HG02840 (cell line): ENCODE measurements at regions not wholly inside any gene's neighbourhood (a gene's known extent, or its start where the extent isn't known, plus 50 kb on each side); places are given as distances from the start of the nearest gene placed in this dataset.

Experiments used
- ATAC-seq: cut with Tn5 transposase; IDR thresholded peaks from one replicate; pipeline ENCODE4 v1.9.1; 2021; ENCODE audit warnings: mild to moderate bottlenecking, moderate library complexity, moderate number of reproducible peaks; ENCODE audit not compliant: unreplicated experiment, low FRiP score

DNA sequence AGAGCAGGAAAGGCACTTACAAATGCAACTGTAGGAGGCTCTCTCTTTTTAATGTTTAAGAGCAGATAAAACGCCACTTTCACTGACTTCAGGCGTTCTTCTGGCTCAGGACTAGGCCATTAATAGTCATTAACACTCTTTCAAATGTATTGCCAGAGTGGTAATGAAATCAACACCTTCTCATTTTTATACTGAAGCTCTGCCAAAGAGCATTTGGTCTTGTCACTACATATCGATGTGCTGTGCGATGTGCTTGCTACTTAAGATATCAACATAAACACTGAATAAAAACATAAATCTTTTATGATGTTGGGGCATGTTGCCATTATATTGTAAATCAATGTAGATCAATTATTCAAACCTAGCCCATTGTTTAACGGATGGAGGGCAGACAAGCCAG, 634.7 kb downstream of the ARL4A start:
- no peak for ATAC-seq

GRCh38 chr7:13327669-13328068, 640.2 kb downstream of the ARL4A start:
- ATAC-seq: no peak

- ATAC-seq: no peak
These were observed 645.9 kb downstream of the ARL4A start for GRCh38 chr7:13333371-13333770.

GRCh38 chr7:13336227-13336626, 648.8 kb downstream of the ARL4A start:
- ATAC-seq: no peak

- no peak for ATAC-seq
These were observed 636.8 kb downstream of the ETV1 start for GRCh38 chr7:13352677-13353076.

DNA sequence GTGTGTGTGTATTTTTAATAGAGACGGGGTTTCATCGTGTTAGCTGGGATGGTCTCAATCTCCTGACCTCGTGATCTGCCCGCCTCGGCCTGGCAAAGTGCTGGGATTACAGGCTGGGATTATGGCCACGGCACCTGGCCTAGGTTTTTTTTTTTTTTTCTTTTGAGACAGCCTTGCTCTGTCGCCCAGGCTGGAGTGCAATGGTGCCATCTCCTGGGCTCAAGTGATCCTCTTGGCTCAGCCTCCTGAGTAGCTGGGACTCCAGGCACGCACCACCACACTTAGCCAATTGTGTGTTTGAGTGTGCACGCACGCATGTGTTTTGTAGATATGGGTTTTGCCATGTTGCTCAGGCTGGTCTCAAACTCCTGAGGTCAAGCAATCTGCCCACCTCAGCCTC, 629.8 kb downstream of the ETV1 start:
- ATAC-seq: no peak

DNA sequence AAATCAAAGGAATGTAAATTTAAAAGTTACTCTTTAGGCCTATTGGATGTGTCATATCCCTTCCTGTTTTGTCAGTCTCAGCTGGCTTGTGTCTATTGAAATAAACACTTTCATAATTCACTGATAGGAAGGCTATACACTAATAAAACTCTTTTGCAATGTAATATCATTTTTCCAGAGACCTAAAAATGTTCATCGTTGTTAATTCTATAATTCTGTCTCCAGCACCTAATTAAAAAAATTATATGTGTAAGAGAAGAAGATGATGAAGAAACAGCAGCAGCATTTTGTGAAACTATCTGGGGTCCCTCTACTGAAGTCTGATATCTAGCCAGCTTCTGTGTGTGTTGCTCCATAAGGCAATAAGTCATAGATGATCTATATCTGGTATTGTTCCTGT, 602.7 kb downstream of the ETV1 start:
- no peak for ATAC-seq

- no peak for ATAC-seq
These were observed 581.6 kb downstream of the ETV1 start for GRCh38 chr7:13407911-13408310.

DNA sequence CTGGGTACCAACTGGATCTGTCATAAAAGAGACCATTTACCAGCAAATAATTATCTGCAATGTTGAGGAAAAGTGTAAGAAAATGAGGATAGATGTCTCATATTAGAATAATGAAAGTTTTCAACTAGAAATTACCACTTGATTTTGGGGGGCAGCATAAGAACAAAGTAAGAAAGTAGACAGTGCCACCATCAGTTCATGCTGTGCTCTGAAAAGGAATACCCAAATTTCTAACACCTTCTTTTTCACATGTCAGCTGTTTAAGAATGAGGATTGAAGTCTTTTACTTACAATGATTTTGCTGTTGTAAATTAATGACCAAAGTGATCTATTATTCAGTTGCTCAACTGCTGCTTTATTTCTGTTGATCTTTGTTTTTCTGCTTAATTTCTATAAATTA, 578.3 kb downstream of the ETV1 start:
- ATAC-seq: no peak

DNA sequence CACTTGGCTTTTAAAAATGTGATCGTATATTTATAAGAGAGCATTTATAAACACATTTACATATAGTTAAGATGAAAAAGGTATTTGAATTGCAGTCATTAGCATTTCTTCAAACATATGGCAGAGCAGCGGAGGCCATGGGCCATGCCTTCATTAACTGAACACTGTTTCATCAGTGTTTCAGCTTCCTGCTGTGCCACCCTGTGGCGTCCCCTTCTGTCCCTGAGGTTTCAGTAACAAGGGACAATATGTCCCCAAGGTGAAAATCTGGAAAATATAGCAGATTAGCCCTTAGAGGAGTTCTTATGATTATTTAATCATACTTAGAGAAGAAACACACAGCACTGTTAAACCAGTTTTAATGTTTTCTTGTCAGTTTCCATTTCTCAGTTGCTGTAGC, 577.8 kb downstream of the ETV1 start:
- no peak for ATAC-seq

DNA sequence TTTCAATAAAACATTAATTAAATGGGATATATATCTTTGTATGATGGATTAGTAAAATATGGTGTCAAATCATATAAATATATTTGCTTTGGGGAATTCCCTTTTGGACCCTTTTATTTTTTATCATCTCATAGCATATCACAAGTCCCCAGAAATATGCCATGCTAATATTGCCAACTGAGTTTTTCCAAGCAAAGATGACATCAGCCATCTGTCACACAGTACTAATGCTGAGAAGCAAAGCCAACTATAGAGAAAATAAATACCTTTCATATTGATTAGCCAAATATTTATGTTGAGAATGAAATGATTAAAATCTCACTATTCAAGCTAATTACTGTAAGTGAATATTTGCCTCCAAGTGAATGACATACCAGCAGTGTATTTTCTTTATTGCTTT, 575.3 kb downstream of the ETV1 start:
- ATAC-seq: no peak

GRCh38 chr7:13414661-13415107, 574.8 kb downstream of the ETV1 start:
- no peak for ATAC-seq

DNA sequence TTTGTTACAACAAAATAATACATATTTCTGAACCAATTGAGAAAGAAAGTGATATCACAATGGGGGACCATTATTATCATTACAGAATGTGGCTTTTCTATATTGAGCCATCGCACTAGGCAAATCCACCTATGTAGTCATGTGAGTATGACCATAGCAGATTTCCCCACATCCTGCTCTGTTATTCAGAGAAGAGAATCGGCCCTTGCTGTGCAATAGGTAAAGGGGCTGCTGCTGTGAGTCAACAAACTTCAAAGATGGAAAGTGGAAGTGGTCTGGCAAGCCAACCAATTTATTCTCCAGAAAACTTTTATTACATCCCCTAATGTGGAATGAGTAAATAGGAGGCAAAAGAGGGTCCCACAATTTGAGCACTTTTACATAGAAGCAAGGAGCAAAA, 573.4 kb downstream of the ETV1 start:
- no peak for ATAC-seq

GRCh38 chr7:13416544-13416943, 572.9 kb downstream of the ETV1 start:
- no peak for ATAC-seq

DNA sequence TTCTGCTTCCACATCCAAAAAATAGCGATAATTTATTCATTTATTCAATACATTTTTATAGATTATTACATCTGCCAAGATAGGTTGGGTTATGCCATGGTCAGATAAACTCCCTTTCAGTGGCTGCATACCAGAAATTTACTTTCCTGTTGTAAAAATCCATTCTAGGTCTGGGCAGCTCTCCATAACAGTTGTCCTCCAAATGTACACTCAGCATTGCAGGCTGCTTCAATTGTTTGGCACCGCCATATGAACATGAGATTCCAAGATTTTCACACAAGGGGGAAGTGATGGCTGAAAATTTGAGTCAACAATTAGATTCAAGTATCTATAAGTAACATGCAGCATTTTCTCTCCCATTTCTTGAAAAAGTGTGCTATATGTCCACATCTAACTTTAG, 568.7 kb downstream of the ETV1 start:
- no peak for ATAC-seq

DNA sequence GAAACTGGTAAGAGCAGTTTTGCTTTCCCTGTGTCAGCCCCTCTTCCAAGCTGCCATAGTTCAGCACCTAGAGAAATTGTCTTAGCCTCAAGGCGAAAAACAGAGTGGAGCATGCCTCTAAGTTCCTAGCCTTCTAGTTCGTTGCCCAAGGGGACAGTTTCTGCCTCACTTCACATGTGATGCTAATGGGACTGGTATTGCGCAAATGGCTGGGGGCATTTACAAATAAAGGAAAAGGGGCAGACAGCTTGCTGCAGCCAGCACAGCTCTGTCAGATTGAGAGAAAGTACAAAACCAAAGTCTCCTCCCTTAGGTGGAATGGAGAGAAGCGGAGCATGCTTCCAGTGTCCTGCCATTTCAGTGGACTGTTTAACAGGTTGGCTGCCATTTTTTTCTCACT, 567.7 kb downstream of the ETV1 start:
- ATAC-seq: no peak

- no peak for ATAC-seq
These were observed 555.5 kb downstream of the ETV1 start for GRCh38 chr7:13433946-13434345.

- ATAC-seq: no peak
These were observed 547.2 kb downstream of the ETV1 start for GRCh38 chr7:13442226-13442625.

DNA sequence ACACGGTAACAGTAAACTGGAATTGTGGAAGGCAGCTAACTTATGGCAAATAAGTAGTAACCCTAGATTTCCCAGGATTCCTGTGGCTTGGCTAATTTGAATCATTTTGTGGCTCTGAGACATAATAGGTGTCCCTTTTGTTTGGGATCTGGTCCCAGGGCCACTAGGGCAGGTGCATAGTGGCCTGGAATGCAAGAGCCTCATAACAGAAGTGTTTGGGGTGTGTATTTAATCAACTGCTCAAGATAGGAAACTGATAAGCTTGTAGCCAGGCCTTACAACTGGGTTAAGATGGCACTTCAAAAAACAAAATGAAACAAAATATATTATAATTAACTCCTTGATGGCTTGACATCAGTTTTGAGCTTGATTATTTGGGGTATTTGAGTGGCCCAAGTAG, 541.8 kb downstream of the ETV1 start:
- ATAC-seq: no peak

GRCh38 chr7:13448243-13448642, 541.2 kb downstream of the ETV1 start:
- ATAC-seq: no peak

DNA sequence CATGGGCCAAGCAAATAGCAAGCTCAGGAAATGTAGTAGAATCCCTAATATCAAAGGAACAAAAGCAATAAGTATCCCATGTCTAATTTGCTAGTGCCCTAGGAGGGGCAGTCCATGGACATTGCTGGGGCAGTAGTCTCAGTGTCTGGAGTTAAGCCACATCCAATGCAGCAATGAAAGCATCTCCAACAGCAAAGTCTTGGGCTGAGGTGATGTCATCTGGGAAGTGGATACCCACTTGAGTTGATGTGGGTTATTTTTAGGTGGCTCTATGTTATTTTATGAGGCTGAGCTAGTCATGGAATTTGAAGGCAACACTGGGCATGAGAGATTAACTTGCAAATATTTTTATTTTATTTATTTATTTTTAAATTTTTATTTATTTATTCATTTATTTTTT, 540.0 kb downstream of the ETV1 start:
- ATAC-seq: no peak

- no peak for ATAC-seq
These were observed 534.4 kb downstream of the ETV1 start for GRCh38 chr7:13454916-13455592.

GRCh38 chr7:13457790-13458189, 531.7 kb downstream of the ETV1 start:
- no peak for ATAC-seq
